Stimulated activated CD4-positive, alpha-beta T cell treated with anti-CD3 and anti-CD28 coated beads, Interleukin-2, amount 100 ng/mL, for 48 hours (primary cell): ENCODE measurements at regions not wholly inside any gene's neighbourhood (a gene's known extent, or its start where the extent isn't known, plus 50 kb on each side); places are given as distances from the start of the nearest gene placed in this dataset.
"Not testable (repeated sequence)": the region's sequence is repeated elsewhere in the genome, so short reads cannot be mapped to it uniquely, and the experiment has no call there.

Source experiments
- DNase-seq, 2 donors: peaks; one replicate each; pipeline ENCODE4 v3.0.0-alpha.2; 2020

GRCh38 chr13:103894626-103895025, 828.4 kb upstream of the SLC10A2 start:
- DNase-seq = no peak

- DNase-seq = no peak
These were observed 818.0 kb upstream of the SLC10A2 start for GRCh38 chr13:103884101-103884723.

- DNase-seq = no peak
These were observed 817.5 kb upstream of the SLC10A2 start for GRCh38 chr13:103883698-103884097.

- DNase-seq = no peak
These were observed 816.9 kb upstream of the SLC10A2 start for GRCh38 chr13:103883164-103883563.

- DNase-seq = not testable (repeated sequence)
These were observed 813.9 kb upstream of the SLC10A2 start for GRCh38 chr13:103880146-103880545.

- no peak for DNase-seq
These were observed 812.8 kb upstream of the SLC10A2 start for GRCh38 chr13:103878891-103879605.

- DNase-seq = no peak
These were observed 810.4 kb upstream of the SLC10A2 start for GRCh38 chr13:103876571-103876970.

GRCh38 chr13:103873725-103874124, 807.5 kb upstream of the SLC10A2 start:
- DNase-seq = no peak

- DNase-seq = no peak
These were observed 799.8 kb upstream of the SLC10A2 start for GRCh38 chr13:103866048-103866447.

- no peak for DNase-seq
These were observed 796.3 kb upstream of the SLC10A2 start for GRCh38 chr13:103862525-103862924.

GRCh38 chr13:103859952-103860351, 793.7 kb upstream of the SLC10A2 start:
- DNase-seq = no peak

- DNase-seq = no peak
These were observed 785.8 kb upstream of the SLC10A2 start for GRCh38 chr13:103852036-103852435.

GRCh38 chr13:103844471-103844870, 778.3 kb upstream of the SLC10A2 start:
- no peak for DNase-seq

- DNase-seq = no peak
These were observed 773.2 kb upstream of the SLC10A2 start for GRCh38 chr13:103839460-103839859.

GRCh38 chr13:103835052-103835451, 768.8 kb upstream of the SLC10A2 start:
- no peak for DNase-seq

- no peak for DNase-seq
These were observed 767.2 kb upstream of the SLC10A2 start for GRCh38 chr13:103833294-103833852.

- DNase-seq = no peak
These were observed 749.4 kb upstream of the SLC10A2 start for GRCh38 chr13:103815619-103816018.

- DNase-seq = no peak
These were observed 746.8 kb upstream of the SLC10A2 start for GRCh38 chr13:103812971-103813370.

- DNase-seq = no peak
These were observed 746.3 kb upstream of the SLC10A2 start for GRCh38 chr13:103812558-103812957.

- no peak for DNase-seq
These were observed 743.8 kb upstream of the SLC10A2 start for GRCh38 chr13:103810026-103810425.

GRCh38 chr13:103805771-103806170, 739.6 kb upstream of the SLC10A2 start:
- no peak for DNase-seq

- DNase-seq = no peak
These were observed 737.1 kb upstream of the SLC10A2 start for GRCh38 chr13:103803349-103803748.

- DNase-seq = no peak
These were observed 732.8 kb upstream of the SLC10A2 start for GRCh38 chr13:103799028-103799427.

- DNase-seq = no peak
These were observed 729.8 kb upstream of the SLC10A2 start for GRCh38 chr13:103795892-103796478.
